HG03469 (cell line): ENCODE measurements at regions not wholly inside any gene's neighbourhood (a gene's known extent, or its start where the extent isn't known, plus 50 kb on each side); places are given as distances from the start of the nearest gene placed in this dataset.

ENCODE experiments used
- ATAC-seq: cut with Tn5 transposase; IDR thresholded peaks from one replicate; pipeline ENCODE4 v1.9.1; 2021; ENCODE audit warnings: mild to moderate bottlenecking, moderate library complexity, moderate number of reproducible peaks; ENCODE audit not compliant: unreplicated experiment

GRCh38 chr11:11016943-11017342 lies 159.1 kb upstream of the ZBED5 start:
- ATAC-seq = no peak

- no peak for ATAC-seq
These were observed 158.2 kb upstream of the ZBED5 start for GRCh38 chr11:11016068-11016467.

- ATAC-seq = no peak
These were observed 153.8 kb upstream of the ZBED5 start for GRCh38 chr11:11011617-11012016.

GRCh38 chr11:11010624-11011127 lies 152.8 kb upstream of the ZBED5 start:
- ATAC-seq = no peak

GRCh38 chr11:11009179-11009578 lies 151.3 kb upstream of the ZBED5 start:
- ATAC-seq = no peak

- ATAC-seq = no peak
These were observed 146.2 kb upstream of the ZBED5 start for GRCh38 chr11:11004069-11004468.

- no peak for ATAC-seq
These were observed 145.4 kb upstream of the ZBED5 start for GRCh38 chr11:11003226-11003625.

GRCh38 chr11:11000579-11001283 lies 142.9 kb upstream of the ZBED5 start:
- no peak for ATAC-seq

GRCh38 chr11:10998674-10999073 lies 140.8 kb upstream of the ZBED5 start:
- ATAC-seq = no peak

- ATAC-seq = no peak
These were observed 138.8 kb upstream of the ZBED5 start for GRCh38 chr11:10996678-10997077.

- ATAC-seq = no peak
These were observed 135.8 kb upstream of the ZBED5 start for GRCh38 chr11:10993640-10994039.

GRCh38 chr11:10993186-10993585 lies 135.3 kb upstream of the ZBED5 start:
- ATAC-seq = no peak

GRCh38 chr11:10991393-10991792 lies 133.5 kb upstream of the ZBED5 start:
- no peak for ATAC-seq

GRCh38 chr11:10990637-10991193 lies 132.9 kb upstream of the ZBED5 start:
- no peak for ATAC-seq

- no peak for ATAC-seq
These were observed 132.3 kb upstream of the ZBED5 start for GRCh38 chr11:10990160-10990559.

GRCh38 chr11:10986006-10986405 lies 128.2 kb upstream of the ZBED5 start:
- ATAC-seq = no peak

- ATAC-seq = no peak
These were observed 126.9 kb upstream of the ZBED5 start for GRCh38 chr11:10984742-10985141.

GRCh38 chr11:10984250-10984649 lies 126.4 kb upstream of the ZBED5 start:
- no peak for ATAC-seq

- ATAC-seq = no peak
These were observed 125.1 kb upstream of the ZBED5 start for GRCh38 chr11:10982704-10983510.

GRCh38 chr11:10979529-10979928 lies 121.7 kb upstream of the ZBED5 start:
- no peak for ATAC-seq

GRCh38 chr11:10978198-10978597 lies 120.3 kb upstream of the ZBED5 start:
- ATAC-seq = no peak

GRCh38 chr11:10975287-10975721 lies 117.5 kb upstream of the ZBED5 start:
- ATAC-seq = no peak
